HG02884 (cell line): ENCODE measurements at regions not wholly inside any gene's neighbourhood (a gene's known extent, or its start where the extent isn't known, plus 50 kb on each side); places are given as distances from the start of the nearest gene placed in this dataset.

Source experiments
- ATAC-seq: cut with Tn5 transposase; IDR thresholded peaks from one replicate; pipeline ENCODE4 v1.9.1; 2021; ENCODE audit warnings: mild to moderate bottlenecking, moderate library complexity; ENCODE audit not compliant: unreplicated experiment

DNA sequence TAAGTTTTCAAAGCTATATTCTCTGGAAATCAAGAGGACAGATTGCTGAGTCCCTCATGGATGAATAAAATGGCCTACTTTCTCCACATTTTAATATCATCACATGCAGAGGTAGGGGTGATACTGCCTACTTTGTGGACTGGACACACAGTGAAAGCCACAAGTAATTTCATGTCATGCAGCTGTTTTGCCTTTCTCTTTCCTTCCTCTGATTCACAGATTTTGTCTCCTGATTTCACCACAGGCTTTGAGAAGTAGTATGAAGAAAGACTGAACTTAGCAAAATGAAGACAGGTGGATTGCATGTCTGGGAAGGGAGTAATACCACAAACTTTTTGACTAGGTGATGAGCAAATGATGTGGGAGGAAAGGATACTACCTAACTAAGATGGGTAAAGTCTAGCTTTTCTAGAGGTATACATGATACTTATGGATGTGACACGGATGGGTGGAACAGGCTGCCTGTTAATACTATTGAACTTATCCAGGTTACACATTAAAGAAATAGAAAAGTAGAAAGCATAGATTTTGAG, 478.4 kb upstream of the GOT2 start:
- ATAC-seq, result no peak

DNA sequence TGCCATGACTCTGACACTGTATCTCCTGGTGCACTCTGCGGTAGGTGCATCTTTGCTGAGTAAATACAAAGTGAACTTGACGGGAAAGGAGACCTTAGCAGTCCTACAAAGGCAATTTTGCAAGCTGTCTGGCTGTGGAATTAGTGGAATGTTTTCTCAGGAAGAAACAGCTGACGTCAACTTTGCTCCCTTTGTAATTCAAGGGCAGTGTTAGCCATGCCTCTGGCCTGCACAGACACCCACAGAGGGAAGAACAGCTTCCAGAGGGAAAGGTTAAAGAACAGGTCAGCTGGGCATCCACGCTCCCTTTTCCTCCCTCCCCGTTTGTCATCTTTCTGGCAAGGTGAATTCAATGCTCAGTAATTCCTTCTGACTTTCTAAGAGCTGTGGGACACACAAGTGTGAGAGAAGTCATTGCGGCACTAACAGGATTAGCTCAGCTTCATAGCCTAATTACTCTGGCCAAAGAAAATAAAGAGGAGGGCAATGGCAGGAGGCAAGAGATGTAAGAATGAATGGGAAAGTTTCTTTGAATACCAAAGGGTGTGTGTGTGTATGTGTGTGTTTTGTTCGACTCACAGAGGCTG, 476.9 kb upstream of the GOT2 start:
- ATAC-seq, result no peak

DNA sequence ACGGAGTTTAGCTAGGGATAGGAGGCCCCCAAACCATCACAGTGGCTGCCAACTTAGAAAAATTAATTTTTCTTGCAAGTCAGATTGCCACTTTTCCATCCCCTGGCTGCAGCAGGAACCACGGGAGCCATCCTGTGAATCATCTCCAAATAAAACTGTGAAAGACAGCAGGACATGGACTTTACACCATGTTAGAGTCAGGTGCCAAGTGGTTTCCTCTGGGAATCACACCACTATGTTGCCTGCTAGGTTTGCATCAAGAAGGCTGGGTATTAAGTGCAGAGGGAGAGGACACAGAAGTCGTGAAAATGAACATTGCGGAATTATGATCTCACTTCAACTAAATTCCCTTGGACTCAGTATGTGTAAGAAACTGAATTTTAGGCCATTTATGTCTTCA, 471.3 kb upstream of the GOT2 start:
- no peak for ATAC-seq

DNA sequence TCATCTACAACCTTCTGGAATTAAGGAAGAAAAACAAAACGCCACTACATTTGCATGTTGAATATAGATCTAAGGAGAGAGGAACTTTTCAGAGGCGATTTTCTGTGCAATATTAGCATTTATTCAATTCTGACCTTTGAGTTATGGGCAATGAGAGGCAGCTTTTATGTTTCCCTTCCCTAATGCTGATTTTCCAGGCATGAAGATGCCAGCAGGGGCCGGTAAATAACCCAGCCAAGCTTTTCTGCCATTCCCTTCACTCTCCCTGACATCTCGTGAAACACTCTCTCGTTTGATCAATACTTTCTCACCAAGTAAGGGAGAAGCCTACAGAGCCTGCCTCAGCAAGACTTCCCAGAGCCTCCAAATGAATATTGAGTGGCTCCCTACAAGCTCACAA, 470.5 kb upstream of the GOT2 start:
- no peak for ATAC-seq

DNA sequence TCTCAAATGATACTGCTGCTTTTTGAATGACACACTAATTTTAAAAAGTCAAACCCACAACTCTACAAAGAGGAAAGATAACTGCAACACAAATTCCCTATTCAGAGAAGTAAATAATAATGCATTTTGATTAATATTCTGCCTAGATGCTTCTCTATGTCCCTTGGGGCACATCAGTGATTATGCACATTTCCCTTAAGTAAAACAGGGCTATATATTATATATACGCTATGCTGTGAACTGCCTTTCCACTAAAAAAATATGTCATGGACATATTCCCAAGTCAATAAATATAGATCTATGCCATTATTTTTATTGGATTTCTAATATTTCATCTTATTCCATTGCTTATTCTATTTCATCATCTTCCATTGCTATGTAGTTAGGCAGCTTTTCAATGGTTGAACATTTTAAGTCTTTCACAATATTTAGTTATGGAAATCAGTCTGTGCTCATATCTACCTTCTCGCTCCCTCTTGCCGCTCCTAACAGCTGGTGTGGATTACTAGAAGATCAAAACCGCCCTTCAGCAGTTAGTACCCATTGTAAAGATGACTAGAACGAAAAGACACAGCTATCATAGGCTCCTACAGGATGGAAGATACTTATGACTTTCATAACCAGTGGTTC, 468.2 kb upstream of the GOT2 start:
- no peak for ATAC-seq

DNA sequence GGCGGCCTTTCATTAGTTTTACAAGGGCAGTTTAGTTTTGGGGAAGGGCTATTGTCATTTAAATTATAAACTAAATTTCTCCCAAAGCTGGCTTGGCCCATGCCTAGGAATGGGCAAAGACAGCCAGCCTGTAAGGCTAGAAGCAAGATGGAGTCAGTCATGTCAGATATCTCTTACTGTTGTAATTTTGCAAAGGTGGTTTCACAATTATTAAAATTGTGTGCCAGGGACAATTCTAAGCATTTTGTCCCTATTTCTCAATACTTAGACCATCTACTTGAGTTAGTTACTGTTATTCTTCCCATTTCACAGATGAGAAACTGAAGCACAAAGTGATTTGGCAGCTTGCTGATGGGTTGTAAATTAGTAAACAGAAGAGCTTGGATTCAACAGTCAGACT, 467.7 kb upstream of the GOT2 start:
- no peak for ATAC-seq

DNA sequence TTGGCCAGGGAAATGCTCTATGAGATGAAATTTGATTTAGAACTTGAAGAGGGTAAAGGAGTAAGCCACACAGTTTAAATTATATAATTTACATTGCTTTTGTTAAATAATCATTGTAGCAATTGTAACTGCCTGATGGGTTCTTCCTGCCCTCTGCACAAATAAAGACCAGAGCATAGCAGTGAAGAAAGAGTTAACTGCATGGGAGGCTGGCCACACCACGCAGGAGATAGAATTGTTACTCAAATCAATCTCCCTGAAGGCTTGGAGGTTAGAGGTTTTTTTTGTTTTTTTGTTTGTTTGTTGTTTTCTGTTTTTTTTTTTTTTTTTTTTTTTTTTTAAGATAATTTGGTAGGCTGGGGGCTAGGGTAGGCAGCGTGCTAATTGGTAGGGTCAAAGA, 467.0 kb upstream of the GOT2 start:
- no peak for ATAC-seq

DNA sequence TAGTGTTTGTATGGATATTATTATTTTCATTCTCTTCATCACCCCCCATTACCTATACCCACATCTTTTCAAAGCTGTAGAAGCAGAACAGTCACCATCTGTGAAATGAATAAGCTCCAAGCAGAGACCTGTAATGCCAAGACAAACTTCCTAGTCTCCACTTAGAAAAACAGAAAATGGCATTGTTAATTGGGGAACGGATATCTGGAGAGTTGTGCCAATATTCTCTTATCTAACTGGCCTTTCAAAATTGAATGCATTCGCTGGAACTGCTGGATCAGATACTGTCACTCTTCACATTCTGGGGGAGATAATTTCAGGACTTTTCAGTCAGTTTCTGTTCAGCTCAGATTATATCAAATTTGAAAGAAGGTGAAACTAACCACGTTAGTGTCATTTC, 464.4 kb upstream of the GOT2 start:
- no peak for ATAC-seq

DNA sequence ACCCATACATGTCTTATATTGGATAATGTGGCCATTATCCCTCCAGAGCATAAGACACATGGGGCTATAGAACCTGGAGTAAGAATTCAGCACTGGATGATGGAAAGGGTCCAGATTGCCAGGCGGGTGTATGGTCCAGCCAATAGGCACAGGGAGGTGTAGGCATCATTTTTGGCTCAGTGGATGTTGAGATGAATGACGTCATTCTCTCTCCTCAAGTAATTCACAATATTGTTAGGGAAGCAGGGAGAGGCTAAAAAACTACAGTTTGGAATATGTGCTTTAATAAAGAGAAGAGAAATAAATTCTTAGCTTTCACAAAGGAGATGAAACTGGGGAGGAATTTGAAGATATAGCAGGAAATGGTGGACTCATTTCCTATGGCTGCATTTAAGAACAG, 461.1 kb upstream of the GOT2 start:
- no peak for ATAC-seq

DNA sequence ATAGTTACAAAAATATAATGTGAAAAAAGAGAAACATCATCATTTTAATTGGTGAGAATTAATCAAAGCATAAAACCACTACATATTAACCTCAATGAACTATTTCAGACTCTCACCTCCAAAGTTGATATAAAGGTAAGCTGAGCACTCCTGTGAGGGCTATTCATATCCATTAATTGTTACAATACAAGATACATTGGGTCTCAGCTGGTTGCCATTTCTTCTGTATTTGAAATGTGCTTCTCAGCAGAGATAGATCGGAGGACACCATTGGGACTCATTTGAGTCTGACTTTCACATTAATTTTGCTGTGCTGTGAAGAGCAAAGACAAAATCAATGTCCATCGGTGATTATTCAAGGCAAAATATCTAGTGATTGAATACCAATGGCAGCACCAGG, 459.5 kb upstream of the GOT2 start:
- no peak for ATAC-seq

DNA sequence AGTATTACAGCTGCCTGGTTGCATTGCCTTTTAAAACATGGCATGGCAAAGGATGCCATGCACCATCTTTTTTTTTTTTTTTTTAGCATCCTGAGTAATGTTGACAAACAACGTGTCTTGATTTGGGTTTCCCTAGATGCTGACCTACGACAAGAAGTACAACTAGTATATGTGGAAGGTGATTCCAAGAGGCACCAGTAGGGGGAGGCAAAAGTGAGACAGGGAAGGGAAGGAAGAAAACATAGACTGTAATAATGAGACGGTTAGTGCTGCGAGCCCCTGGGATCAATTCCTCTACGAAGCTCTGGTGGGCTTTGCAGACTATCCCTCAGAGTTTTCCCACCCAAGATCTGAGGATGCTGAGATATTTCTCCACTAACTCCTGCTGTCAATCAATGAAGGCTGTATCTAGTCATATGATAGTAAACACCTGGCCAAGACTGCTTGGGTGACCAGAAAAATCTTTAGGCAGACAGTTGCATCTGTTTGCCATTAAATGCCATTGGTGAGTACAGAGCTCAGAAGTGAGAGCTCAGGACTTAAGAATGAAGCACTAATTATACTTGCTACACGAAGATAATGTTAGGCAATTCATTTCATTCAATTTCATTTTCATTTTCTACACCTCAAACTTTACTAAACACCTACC, 458.6 kb upstream of the GOT2 start:
- ATAC-seq, result no peak

DNA sequence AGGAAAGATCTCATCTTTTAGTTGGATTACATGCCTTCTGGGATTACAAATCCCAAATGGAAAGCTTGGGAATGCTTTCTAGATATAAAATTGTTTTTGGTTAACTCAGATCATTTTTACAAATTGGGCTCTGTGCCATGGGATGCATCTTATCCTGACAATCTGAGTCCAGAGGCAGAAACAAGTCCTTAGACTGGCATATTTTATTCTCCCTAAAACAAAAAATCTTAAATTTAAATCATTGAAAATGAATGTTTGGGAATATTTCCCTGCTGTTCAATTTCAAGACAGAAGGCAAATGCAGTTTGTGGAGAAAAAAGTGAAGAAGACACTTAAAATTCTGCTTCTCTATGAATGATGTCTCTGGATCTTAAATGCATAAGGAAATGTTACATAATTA, 456.6 kb upstream of the GOT2 start:
- ATAC-seq, result no peak

DNA sequence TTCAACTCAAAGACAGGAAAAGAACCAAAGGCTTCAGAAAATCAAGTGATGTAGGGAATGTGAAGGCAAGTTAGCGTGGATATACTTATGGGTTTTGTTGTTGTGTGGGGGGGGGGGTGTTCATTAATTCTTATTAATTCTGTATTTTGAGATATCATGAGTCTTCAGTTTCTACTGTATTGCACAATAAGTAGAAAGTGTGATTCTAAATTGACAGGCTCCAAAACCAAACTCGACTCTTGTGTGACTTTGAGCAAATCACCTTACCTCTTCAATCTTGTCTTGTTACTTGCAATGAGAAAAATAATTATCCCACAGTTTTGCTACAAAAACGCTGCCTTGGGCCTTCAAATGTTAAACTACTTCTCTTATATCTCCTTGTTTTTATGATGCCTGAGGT, 453.9 kb upstream of the GOT2 start:
- ATAC-seq, result no peak

DNA sequence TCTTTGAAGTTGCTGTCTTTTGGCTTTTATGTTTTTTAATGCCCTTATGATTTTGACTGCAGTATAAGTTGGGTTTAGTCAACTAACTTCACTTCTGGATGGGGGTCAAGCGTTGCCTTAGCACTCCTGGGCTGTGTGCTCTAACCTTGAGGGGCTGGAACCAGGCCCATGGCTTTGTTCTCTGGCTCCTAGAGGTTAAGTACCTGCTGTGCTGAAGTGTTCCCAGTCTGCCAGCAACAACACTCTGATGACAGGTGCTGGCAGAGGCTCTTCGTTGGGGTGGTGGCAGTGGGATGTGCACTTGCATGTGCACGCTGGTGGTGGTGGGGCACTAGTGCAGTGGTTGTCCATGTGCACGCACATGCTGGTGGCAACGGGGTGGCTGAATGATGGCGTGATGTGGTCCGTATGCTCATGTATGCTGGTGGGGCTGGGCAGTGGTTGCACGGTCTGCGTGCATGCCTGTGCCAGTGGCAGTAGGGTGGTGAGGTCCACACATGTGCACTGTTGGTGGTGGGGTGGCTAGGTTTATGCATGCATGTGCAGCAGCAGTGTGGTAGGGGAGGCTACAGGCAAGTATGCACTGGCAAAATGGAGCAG, 447.8 kb upstream of the GOT2 start:
- no peak for ATAC-seq

DNA sequence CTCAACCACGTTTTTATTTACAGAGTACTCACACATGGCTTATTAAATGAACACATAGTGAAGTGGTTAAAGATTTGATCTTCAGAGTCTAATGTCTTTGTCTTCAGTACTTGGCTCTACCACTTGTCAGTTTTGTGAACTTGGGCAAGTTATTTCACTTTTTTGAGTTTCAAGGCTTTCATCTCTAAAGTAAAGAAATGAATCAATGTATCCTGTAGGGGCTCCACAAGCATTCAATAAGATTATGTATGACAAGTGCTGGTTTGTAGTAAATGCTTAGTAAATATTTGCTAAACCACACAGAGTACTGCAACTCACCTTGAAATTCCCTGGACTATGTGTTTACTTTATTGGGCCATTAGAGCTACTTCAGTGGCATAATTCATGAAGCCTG, 446.0 kb upstream of the GOT2 start:
- ATAC-seq, result no peak

DNA sequence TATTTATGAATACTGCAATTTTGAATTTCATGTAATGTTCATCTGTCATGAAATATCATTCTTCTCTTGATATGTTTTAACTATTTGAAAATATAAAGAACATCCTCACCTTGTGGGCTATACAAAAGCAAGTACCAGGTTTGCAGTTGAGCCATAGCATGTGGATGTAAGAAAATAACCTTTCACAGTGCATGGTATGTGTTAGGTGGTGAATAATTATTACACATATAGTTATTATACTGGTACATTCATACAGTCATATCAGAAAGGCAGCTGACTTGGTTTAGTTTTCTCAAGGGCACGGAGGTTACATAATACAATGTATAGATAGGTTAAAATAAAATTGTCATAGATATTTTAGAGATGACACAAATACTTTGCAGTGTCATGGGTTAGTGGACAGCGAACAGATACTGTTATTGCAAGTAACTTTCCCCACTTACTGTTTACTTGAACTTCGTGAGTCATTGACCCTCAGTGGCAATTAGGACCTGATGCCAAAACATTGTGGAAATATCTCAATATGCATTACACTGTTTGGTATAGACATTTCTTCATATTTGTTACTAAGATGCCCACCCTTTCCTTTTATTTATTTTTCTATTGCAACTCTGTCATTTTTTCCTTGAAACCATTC, 445.4 kb upstream of the GOT2 start:
- no peak for ATAC-seq

DNA sequence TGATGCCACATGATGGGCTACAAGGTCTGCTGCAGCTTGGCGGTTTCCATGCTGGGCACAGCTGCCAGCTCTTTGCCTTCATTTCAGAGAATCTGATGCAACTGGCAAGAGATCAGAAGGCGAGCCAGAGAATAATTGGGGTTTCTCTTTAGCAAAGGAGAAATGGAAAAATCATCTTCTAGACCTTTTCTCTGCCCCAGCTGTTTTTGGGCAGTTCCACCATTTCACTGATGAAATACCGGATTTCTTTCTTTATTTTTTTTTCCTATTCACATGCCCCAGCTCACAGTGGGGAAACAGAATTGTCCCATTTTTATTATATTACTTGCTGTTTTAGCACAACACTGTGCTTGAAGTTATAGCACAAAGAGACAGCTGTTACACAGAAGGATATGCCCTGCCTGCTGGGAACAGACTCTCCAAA, 439.3 kb upstream of the GOT2 start:
- no peak for ATAC-seq

DNA sequence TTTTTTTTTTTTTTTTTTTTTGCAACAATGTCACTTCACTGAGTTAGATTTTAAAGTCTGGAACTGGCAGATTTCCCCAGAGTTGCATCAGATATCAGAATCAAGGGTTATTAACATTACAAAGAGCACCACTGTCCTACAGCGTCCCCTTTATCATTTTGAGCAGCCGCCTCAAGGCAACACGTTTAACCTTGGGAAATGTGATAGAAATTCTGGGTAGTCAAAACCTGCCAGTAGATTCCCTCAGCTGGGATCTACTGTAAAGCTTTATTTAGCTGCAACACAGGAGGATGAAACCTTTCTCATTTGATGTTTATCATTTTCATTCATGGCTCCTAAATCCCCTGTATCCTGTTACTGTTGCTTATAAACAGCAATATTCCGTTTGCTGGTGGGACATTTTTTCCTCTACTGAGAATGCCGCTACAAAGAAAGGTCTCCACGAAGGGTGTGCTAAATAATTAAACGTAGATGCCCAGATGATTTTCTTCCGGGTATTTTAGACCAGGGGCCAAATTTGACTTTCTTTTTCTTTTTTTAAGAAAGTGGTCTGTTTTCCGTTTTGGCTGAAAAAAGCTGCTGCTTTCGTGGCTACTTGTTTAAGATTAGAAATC, 436.1 kb upstream of the GOT2 start:
- no peak for ATAC-seq

DNA sequence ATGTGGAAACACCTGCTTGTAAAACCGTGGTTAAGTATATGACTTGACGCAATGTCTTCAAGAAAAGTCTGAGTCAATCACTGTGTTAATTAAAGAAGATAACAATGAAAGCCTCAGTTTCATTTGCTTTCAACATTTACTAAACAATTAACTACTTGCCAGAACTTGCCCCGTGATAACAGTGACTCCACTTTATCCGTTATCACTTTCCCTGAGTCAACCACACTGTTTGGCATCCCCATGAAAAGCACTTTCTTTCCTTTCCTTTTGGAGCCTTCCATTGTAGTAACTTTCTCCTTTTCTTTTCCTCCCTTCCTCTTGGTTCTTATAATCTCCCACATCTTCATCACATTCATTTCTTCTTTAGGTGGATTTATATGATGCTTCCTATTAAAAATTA, 435.1 kb upstream of the GOT2 start:
- ATAC-seq, result no peak

DNA sequence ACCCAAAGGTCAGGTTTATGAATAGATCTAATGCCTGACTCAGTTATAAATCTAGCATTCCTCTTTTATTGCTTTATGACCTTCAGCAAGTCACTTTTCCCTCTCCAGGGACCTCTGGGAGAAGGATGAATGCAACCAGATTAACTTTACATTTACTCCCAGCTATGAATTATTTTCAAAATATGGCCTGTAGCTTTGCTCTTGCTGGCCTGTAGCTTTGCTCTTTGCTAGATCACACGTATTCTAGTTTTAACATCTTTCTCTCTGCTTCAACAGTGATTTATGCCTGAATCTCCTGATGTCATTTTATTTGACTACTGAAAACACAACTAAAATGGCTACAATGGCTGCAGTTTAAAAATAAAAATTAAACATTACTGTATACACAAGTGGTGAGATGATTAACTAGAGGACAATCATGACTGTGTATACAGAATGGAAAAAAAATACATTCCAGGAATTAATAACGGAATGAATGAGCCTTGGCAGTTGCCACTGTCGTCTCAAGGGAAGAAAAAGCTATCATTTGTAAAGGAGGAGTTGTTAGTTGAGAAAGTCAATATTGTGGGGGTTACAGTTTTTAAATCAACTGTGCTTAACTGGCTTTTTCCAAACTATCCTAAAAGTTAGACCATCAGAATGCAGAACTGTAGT, 434.5 kb upstream of the GOT2 start:
- ATAC-seq, result no peak

DNA sequence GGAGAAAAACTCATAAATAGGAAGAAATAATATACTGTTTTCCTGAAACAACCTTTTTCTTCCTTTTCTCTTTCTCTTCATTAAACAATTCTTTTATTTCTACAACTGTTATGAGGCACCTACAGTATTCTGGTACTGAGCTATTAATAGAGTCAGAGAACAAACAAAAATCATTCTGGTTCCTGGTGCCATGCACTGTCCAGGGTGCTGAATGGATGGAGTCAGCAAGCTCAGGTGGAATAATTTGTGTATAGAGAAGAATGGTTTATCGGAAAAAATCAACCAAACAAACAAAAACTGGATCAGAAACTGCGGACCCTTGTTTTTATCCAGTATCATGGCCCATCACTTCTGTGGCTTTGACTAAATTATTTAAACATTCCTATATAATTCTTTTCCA, 430.3 kb upstream of the GOT2 start:
- no peak for ATAC-seq
